Suprapubic skin (tissue), 4 donors: ENCODE measurements at regions not wholly inside any gene's neighbourhood (a gene's known extent, or its start where the extent isn't known, plus 50 kb on each side); places are given as distances from the start of the nearest gene placed in this dataset.

Experiments used
- DNase-seq, 2 donors: peaks; one replicate each; pipeline ENCODE4 v3.0.0-alpha.2; 2019; ENCODE audit warnings: low spot score in 2 of 2
- H3K27ac ChIP-seq: fragments of 200-600 bp; sonication (generic); one replicate; pipeline ENCODE4 v1.5.1; 2019
- H3K27me3 ChIP-seq: fragments of 200-600 bp; sonication (generic); one replicate; pipeline ENCODE4 v1.5.1; 2019
- H3K36me3 ChIP-seq: fragments of 200-600 bp; sonication (generic); one replicate; pipeline ENCODE4 v1.5.1; 2019
- H3K4me1 ChIP-seq: fragments of 200-600 bp; sonication (generic); one replicate; pipeline ENCODE4 v1.5.1; 2019
- H3K4me3 ChIP-seq: fragments of 200-600 bp; sonication (generic); one replicate; pipeline ENCODE4 v1.5.1; 2019; ENCODE audit warnings: mild to moderate bottlenecking
- H3K9me3 ChIP-seq: fragments of 200-600 bp; sonication (generic); one replicate; pipeline ENCODE4 v1.5.1; 2019
- CTCF ChIP-seq, 2 donors: fragments of 200-600 bp in 1 of 2; fragments of 450-650 bp in 1 of 2; sonication (generic) in 1 of 2; IDR thresholded peaks; one replicate each; pipeline ENCODE4 v1.5.1; 2016 to 2019; ENCODE audit warnings: antibody characterized with exemption in 2 of 2, mild to moderate bottlenecking in 1 of 2, moderate library complexity in 1 of 2
- EP300 ChIP-seq: sonication (generic); formaldehyde crosslinking; IDR thresholded peaks from one replicate; pipeline ENCODE4 v1.6.1; 2017; ENCODE audit warnings: antibody characterized with exemption
- POLR2A ChIP-seq, 2 donors: fragments of 450-650 bp; IDR thresholded peaks; one replicate each; pipeline ENCODE4 v1.6.1; 2017; ENCODE audit warnings: antibody characterized with exemption in 2 of 2, mild to moderate bottlenecking in 2 of 2, moderate library complexity in 2 of 2
- POLR2AphosphoS5 ChIP-seq, 3 donors: sonication (generic); formaldehyde crosslinking; IDR thresholded peaks; one replicate each; pipeline ENCODE4 v1.6.1; 2017; ENCODE audit warnings: antibody characterized with exemption in 3 of 3
- WGBS: methylation state at CpG from one replicate; pipeline ENCODE4 v1.1.5; 2018; 5-methylcytosine and 5-hydroxymethylcytosine counted together

GRCh38 chr9:104278929-104279496 is 184.9 kb downstream of the SMC2 start:
- WGBS: 57% methylated on average over 2 of the region's 2 CpGs
- no peak for DNase-seq
- Histone ChIP-seq H3K4me3 (no peak overlapping the region), H3K9me3 (no peaks in the 10 kb centered on the region), H3K36me3 (no peaks in the 10 kb centered on the region), H3K4me1 (no peaks in the 10 kb centered on the region), H3K27me3 (no peaks in the 10 kb centered on the region), H3K27ac (no peak overlapping the region)
- TF ChIP-seq POLR2AphosphoS5 (IDR thresholded peaks at IDR 0.05) (no peak), EP300 (no peak), POLR2A (IDR thresholded peaks at IDR 0.05) (no peak), CTCF (IDR thresholded peaks at IDR 0.05) (no peak)

- Histone ChIP-seq H3K27ac (no peak overlapping the region), H3K4me1 (no peaks in the 10 kb centered on the region), H3K4me3 (no peak overlapping the region), H3K9me3 (no peaks in the 10 kb centered on the region), H3K27me3 (no peaks in the 10 kb centered on the region), H3K36me3 (no peaks in the 10 kb centered on the region)
- 19% methylated on average over 2 of the region's 2 CpGs for WGBS
- no peak for DNase-seq
- TF ChIP-seq CTCF (IDR thresholded peaks at IDR 0.05) (no peak), POLR2AphosphoS5 (IDR thresholded peaks at IDR 0.05) (no peak), POLR2A (IDR thresholded peaks at IDR 0.05) (no peak), EP300 (no peak)
Observed at GRCh38 chr9:104279535-104280177, 185.5 kb downstream of the SMC2 start.

GRCh38 chr9:104280178-104280560 is 186.1 kb downstream of the SMC2 start:
- no peak overlapping the region for H3K27ac ChIP-seq
- no peaks in the 10 kb centered on the region for H3K27me3 ChIP-seq
- H3K9me3 ChIP-seq: no peaks in the 10 kb centered on the region
- DNase-seq: no peak
- no peak overlapping the region for H3K4me3 ChIP-seq
- TF ChIP-seq CTCF (IDR thresholded peaks at IDR 0.05): no peak
- no peaks in the 10 kb centered on the region for H3K4me1 ChIP-seq
- H3K36me3 ChIP-seq: no peaks in the 10 kb centered on the region
- 67% methylated on average over 3 of the region's 3 CpGs for WGBS

- TF ChIP-seq EP300 (no peak), POLR2A (IDR thresholded peaks at IDR 0.05) (no peak), CTCF (IDR thresholded peaks at IDR 0.05) (no peak), POLR2AphosphoS5 (IDR thresholded peaks at IDR 0.05) (no peak)
- no peaks in the 10 kb centered on the region for H3K36me3 ChIP-seq
- H3K9me3 ChIP-seq: no peaks in the 10 kb centered on the region
- no peaks in the 10 kb centered on the region for H3K4me1 ChIP-seq
- no peak overlapping the region for H3K27ac ChIP-seq
- no peak overlapping the region for H3K4me3 ChIP-seq
- DNase-seq: no peak
- H3K27me3 ChIP-seq: no peaks in the 10 kb centered on the region
- 82% methylated on average over 1 of the region's 1 CpG for WGBS
Observed at GRCh38 chr9:104280711-104281110, 186.6 kb downstream of the SMC2 start.

- H3K4me3 ChIP-seq: no peak overlapping the region
- 86% methylated on average over 1 of the region's 1 CpG for whole genome bisulfite sequencing
- no peaks in the 10 kb centered on the region for H3K4me1 ChIP-seq
- no peak for DNase-seq
- no peaks in the 10 kb centered on the region for H3K27me3 ChIP-seq
- H3K9me3 ChIP-seq: no peaks in the 10 kb centered on the region
- no peak for TF ChIP-seq EP300
- TF ChIP-seq POLR2A (IDR thresholded peaks at IDR 0.05): no peak
- TF ChIP-seq POLR2AphosphoS5 (IDR thresholded peaks at IDR 0.05): no peak
- TF ChIP-seq CTCF (IDR thresholded peaks at IDR 0.05): no peak
- H3K27ac ChIP-seq: no peak overlapping the region
- H3K36me3 ChIP-seq: no peaks in the 10 kb centered on the region
Observed at GRCh38 chr9:104286187-104286586, 192.1 kb downstream of the SMC2 start.
